ENCODE measurements at regions not wholly inside any gene's neighbourhood (a gene's known extent, or its start where the extent isn't known, plus 50 kb on each side); places are given as distances from the start of the nearest gene placed in this dataset.

DNA sequence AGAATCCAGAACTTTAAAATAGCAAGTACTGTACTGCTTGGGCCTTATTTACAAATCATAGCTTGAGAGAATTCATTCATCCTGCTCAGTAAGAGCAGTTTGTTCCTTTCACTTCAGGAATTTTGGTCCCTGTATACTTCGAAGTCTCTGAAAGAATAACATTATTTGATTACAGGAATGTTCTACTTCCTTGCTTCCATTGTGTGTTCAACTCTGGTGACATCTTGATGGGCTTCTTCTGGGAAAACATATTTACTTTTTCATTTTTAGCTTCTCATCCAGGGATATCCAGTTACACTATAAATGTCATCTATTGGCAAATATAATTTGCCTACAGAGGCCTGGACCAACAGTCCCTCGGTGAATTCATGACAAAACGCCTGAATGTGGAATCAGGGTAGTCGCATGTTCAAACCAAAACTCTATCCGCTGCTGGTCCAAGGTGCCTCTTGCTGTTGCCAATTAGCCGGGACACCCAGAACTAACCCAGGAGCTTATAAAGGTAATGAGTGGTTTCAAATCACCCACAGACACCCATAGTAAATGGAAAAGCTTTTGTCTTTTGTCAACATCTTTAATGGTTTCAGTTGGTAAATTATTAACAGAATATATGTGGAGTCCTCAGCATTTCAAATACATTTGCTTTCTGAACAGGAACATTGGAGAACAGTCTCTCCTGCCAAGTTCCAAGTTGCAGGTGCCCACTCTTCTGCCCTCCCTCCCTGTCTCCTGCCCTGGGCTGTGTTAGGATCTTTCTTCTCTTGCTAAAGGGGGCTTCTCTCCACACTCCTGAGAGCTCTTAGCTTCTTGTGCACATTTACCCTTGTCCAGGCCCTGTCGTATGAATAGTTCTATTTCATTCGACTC lies 162.5 kb upstream of the CITED2 start:
- FAIRE-seq: no peak
- no peak for TF ChIP-seq POLR2A (IDR thresholded peaks at IDR 0.05; ENCODE audit: low read depth, low read length)
- DNase-seq (ENCODE audit: insufficient read length, low spot score): no peak

DNA sequence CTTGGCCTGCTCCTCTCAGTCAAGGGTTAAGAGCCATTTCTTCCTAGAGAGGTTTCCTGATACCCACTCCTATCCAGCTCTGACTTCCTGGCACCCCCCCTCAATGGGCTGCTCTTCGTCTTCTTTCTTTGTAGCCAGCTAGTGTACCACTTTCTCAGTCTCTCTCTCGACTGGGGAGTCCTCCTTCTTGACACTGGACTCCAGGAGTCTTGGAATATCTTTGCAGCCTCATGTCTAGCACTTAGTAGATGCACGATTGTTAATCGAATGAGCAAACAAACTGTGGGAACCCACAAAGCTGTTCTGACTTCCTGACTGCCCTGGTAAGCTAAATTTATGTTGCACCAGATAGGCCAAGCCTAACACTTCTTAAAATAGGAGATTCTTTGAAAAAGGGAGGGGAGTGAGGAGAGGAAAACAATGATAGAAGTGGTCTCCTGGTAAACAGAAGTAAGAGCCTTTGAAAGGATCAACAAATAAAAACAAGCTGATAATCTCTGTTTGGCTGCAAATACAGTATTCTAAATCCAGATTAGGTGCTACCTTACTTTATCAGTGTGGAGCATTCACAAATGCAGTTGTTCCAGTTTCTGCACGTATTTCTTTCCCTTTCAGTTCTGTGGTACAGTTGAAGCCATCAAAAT lies 160.1 kb upstream of the CITED2 start:
- no peak for DNase-seq (ENCODE audit: insufficient read length, low spot score)
- no peak for TF ChIP-seq POLR2A (IDR thresholded peaks at IDR 0.05; ENCODE audit: low read depth, low read length)
- FAIRE-seq: no peak

GRCh38 chr6:139533573-139534471 lies 159.4 kb upstream of the CITED2 start:
- DNase-seq (ENCODE audit: insufficient read length, low spot score) (no peak), FAIRE-seq (peak; percentile 67)
- TF ChIP-seq POLR2A (IDR thresholded peaks at IDR 0.05; ENCODE audit: low read depth, low read length): no peak

GRCh38 chr6:139533171-139533570 lies 158.7 kb upstream of the CITED2 start:
- TF ChIP-seq POLR2A (IDR thresholded peaks at IDR 0.05; ENCODE audit: low read depth, low read length): no peak
- DNase-seq (ENCODE audit: insufficient read length, low spot score) (no peak), FAIRE-seq (no peak)

GRCh38 chr6:139531148-139532115 lies 157.0 kb upstream of the CITED2 start:
- no peak for TF ChIP-seq POLR2A (IDR thresholded peaks at IDR 0.05; ENCODE audit: low read depth, low read length)
- peak; percentile 72 for FAIRE-seq
- peak; percentile 25 for DNase-seq (ENCODE audit: insufficient read length, low spot score)

DNA sequence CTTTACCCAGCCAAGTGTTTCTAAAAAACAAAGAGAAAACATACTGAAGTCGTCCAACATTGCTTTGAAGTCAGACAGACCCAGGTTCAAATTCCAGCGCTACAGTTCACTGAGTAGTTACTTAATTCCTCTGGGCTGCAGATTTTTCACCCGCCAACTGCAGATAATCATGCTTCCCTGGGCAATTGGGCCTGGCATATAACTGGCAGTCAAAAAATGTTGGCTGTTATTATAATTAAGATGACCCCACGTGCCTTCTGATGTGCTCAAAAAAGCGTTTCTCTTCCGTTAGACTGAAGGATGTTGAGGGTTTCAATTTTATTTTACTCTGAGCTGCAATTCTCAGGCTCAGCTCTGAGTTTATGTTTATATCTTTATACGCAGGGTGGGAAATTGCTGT lies 156.1 kb upstream of the CITED2 start:
- no peak for TF ChIP-seq POLR2A (IDR thresholded peaks at IDR 0.05; ENCODE audit: low read depth, low read length)
- FAIRE-seq (no peak), DNase-seq (ENCODE audit: insufficient read length, low spot score) (no peak)

- FAIRE-seq (no peak), DNase-seq (ENCODE audit: insufficient read length, low spot score) (no peak)
- no peak for TF ChIP-seq POLR2A (IDR thresholded peaks at IDR 0.05; ENCODE audit: low read depth, low read length)
Observed at GRCh38 chr6:139529420-139529819, 155.0 kb upstream of the CITED2 start.

- FAIRE-seq (no peak), DNase-seq (ENCODE audit: insufficient read length, low spot score) (no peak)
- no peak for TF ChIP-seq POLR2A (IDR thresholded peaks at IDR 0.05; ENCODE audit: low read depth, low read length)
Observed at GRCh38 chr6:139528471-139528870, 154.0 kb upstream of the CITED2 start.

GRCh38 chr6:139525415-139525814 lies 151.0 kb upstream of the CITED2 start:
- DNase-seq (ENCODE audit: insufficient read length, low spot score): no peak
- TF ChIP-seq POLR2A (IDR thresholded peaks at IDR 0.05; ENCODE audit: low read depth, low read length): no peak
- no peak for FAIRE-seq

DNA sequence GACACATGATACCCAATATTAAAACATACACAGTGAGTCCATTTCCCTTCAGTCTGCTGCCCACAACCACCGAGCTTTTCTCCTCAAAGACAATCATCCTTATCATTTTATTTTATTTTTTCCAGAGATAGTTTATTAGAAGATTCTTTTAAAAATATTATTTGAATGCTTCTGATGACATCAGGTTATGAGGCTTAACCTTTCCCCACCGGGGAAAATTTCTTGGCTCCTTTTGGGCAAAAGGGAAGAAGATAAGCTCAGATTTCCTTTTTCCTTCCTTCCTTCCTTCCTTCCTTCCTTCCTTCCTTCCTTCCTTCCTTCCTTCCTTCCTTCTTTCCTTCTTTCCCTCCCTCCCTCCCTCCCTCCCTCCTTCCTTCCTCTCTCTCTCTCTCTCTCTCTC lies 149.5 kb upstream of the CITED2 start:
- no peak for TF ChIP-seq POLR2A (IDR thresholded peaks at IDR 0.05; ENCODE audit: low read depth, low read length)
- FAIRE-seq: no peak
- no peak for DNase-seq (ENCODE audit: insufficient read length, low spot score)

DNA sequence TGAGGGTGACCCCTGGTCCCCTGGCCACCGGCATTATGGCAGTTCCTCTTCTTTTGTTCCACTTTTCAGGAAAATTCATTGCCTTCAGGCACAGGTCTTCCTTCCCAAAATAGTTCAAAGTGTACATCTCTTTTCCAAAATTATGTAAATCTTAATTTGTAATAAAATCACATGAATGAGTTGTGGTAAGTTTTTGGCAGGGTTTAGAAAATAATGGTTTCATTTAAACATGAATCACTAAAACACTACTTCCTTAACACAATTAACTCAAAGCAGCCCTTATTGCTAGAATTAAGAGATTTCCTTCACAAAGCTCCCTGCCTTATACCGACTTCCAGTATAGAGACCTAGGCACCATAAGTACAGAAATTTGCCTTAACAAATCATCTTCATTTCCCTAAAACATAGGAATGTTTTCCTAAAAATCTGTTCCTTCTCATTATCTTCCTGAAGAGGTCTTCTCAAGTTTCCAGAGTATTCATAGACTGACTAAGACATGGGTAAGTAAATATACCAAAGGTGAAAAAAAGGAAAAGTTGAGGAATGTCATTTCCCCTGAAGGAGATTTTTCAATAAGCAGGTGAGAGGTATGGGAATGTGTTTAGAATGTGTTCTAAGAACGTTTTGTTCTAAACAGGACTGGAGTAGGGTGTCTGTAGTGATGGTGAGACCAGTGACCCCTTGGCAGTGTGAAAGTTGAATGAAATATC lies 148.2 kb upstream of the CITED2 start:
- DNase-seq (ENCODE audit: insufficient read length, low spot score): no peak
- no peak for TF ChIP-seq POLR2A (IDR thresholded peaks at IDR 0.05; ENCODE audit: low read depth, low read length)
- FAIRE-seq: no peak

DNA sequence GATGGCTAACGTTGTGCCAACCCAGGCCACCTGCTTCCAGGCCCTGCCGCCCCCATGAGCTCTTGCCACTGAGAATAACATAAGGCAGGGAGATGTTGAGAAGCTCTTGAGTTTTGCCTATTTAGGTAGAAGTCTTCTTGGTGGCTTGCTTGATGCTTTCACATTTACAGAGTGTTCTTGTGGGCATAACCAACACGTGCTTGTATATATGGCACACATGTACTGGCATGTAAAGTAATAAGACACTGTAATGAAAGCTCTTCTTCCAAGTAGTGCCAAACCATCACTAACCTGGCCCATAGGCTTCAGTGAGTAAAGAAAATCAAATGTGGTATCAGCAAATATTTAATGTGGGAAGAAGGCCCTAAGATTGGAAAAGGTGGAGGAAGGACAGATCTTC lies 146.9 kb upstream of the CITED2 start:
- no peak for TF ChIP-seq POLR2A (IDR thresholded peaks at IDR 0.05; ENCODE audit: low read depth, low read length)
- no peak for DNase-seq (ENCODE audit: insufficient read length, low spot score)
- no peak for FAIRE-seq

Data from H54 (cell line).